Gastroesophageal sphincter (tissue), 4 donors: ENCODE measurements at regions not wholly inside any gene's neighbourhood (a gene's known extent, or its start where the extent isn't known, plus 50 kb on each side); places are given as distances from the start of the nearest gene placed in this dataset.

Experiments
- ATAC-seq: fragments of 150-250 bp; one replicate; pipeline ENCODE4 v1.9.1; 2016; ENCODE audit warnings: mild to moderate bottlenecking, moderate library complexity
- H3K27ac ChIP-seq, 4 donors: fragments of 200-600 bp; sonication (generic) in 3 of 4; 1 replicate in 3 of 4; 2 replicates in 1 of 4; pipeline ENCODE4 v1.5.1; 2016 to 2019
- H3K27me3 ChIP-seq: fragments of 200-600 bp; sonication (generic); one replicate; pipeline ENCODE4 v1.5.1; 2019
- H3K36me3 ChIP-seq, 2 donors: fragments of 200-600 bp; sonication (generic); one replicate each; pipeline ENCODE4 v1.5.1; 2019; ENCODE audit warnings: control low read depth in 1 of 2
- H3K4me1 ChIP-seq, 3 donors: fragments of 200-600 bp; sonication (generic); 1 replicate in 2 of 3; 2 replicates in 1 of 3; pipeline ENCODE4 v1.5.1; 2016 to 2019; ENCODE audit warnings: control low read depth in 2 of 3
- H3K4me3 ChIP-seq, 2 donors: fragments of 200-600 bp; sonication (generic); one replicate each; pipeline ENCODE4 v1.5.1; 2019; ENCODE audit warnings: mild to moderate bottlenecking in 1 of 2, moderate library complexity in 1 of 2
- H3K9me3 ChIP-seq, 3 donors: fragments of 200-600 bp; sonication (generic); one replicate each; pipeline ENCODE4 v1.5.1; 2017 to 2019; ENCODE audit warnings: control low read depth in 2 of 3
- EP300 ChIP-seq: sonication (generic); formaldehyde crosslinking; IDR thresholded peaks from one replicate; pipeline ENCODE4 v1.6.1; 2017; ENCODE audit warnings: antibody characterized with exemption, mild to moderate bottlenecking
- POLR2A ChIP-seq, 2 donors: fragments of 450-650 bp; IDR thresholded peaks; one replicate each; pipeline ENCODE4 v1.6.1; 2017; ENCODE audit warnings: antibody characterized with exemption in 2 of 2, mild to moderate bottlenecking in 2 of 2, moderate library complexity in 1 of 2
- POLR2AphosphoS5 ChIP-seq: sonication (generic); formaldehyde crosslinking; IDR thresholded peaks from one replicate; pipeline ENCODE4 v1.6.1; 2017; ENCODE audit warnings: antibody characterized with exemption
- WGBS, 2 donors: methylation state at CpG; one replicate each; pipeline ENCODE4 v1.1.5; 2018; ENCODE audit warnings: low coverage in 1 of 2; 5-methylcytosine and 5-hydroxymethylcytosine counted together
- TF ChIP-seq, protein P1 (sequence below), 4 experiments: fragments of 200-600 bp in 2 of 4; fragments of 450-650 bp in 2 of 4; sonication (generic) in 1 of 4; IDR thresholded peaks; one replicate each; pipeline ENCODE4 v1.5.1; 2017 to 2019; ENCODE audit warnings: antibody characterized with exemption in 4 of 4, mild to moderate bottlenecking in 2 of 4, moderate library complexity in 2 of 4

DNA sequence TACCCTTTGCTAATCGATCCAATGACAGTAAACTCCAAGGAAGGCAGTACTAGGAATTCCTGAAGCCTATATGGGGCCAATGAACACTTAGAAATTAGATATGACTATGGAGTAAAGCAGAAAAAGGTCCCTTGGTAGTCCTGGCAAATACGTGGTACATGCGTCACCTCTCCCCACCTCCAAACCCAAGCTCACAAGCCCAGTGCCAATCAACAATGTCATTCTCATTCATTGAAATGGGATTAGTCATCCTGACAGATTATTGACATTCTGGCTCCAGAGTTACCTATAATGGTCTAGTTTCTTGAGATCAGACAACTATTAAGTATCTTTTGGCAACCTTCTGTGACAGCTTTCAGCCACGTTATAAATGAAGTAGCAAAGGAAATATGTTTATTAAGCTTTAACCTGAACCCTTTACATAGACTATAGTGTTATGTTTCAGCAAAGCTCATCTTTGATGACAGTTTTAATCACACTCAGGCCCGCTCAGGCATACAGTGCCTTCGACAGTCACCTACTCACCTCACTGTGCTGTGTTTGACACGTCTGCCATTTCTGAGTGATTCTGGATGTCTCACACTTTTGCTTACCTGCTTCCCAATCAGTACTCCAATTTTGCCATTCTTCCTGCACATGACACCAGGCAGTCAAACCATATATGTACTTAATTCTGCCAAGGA lies 69.6 kb upstream of the ADO start:
- no peak overlapping the region for H3K4me3 ChIP-seq
- H3K4me1 ChIP-seq = no peaks in the 10 kb centered on the region
- no peaks in the 10 kb centered on the region for H3K27me3 ChIP-seq
- no peak for ATAC-seq
- 80 to 89% methylated on average over 7 of the region's 7 CpGs for WGBS, 2 donors
- no peaks in the 10 kb centered on the region for H3K9me3 ChIP-seq
- no peak overlapping the region for H3K27ac ChIP-seq
- TF ChIP-seq POLR2A (IDR thresholded peaks at IDR 0.05) = no peak
- no peaks in the 10 kb centered on the region for H3K36me3 ChIP-seq

DNA sequence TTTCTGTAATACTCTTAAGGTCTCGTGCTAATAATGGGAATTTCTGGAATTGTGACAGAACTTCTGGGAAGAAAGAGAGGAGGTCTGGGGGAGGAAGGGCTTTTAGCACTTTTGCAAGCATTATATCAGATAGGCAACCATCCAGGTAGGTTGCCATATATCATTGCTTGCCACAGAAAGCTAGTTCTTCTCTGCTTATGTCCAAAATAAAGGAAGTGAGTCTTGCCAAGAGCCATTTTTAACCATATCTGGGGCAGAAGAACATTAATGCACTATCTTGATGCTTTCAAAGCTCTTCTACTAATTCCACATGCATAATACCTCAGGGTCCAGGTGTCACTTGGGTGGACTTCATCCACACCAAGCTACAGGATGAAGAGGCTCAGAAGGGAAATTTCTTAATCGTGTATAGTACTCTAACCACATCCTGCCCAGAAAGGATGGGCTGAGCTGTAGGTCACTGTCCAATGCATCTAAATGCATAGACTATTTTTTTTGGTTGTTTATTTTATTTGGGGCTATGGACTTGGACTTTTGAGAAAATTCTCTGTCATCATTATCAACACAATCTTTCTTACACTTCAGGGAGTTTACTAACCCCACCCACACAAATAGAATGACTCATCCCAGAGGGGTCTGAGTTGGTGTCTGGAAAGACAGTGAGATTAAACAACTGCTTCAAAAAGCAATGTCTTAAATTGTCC lies 68.9 kb upstream of the ADO start:
- no peak overlapping the region for H3K4me3 ChIP-seq
- H3K27ac ChIP-seq = no peak overlapping the region
- ATAC-seq = no peak
- no peak for TF ChIP-seq POLR2A (IDR thresholded peaks at IDR 0.05)
- TF ChIP-seq EP300 = no peak
- TF ChIP-seq POLR2AphosphoS5 = no peak
- TF ChIP-seq, protein P1, sequence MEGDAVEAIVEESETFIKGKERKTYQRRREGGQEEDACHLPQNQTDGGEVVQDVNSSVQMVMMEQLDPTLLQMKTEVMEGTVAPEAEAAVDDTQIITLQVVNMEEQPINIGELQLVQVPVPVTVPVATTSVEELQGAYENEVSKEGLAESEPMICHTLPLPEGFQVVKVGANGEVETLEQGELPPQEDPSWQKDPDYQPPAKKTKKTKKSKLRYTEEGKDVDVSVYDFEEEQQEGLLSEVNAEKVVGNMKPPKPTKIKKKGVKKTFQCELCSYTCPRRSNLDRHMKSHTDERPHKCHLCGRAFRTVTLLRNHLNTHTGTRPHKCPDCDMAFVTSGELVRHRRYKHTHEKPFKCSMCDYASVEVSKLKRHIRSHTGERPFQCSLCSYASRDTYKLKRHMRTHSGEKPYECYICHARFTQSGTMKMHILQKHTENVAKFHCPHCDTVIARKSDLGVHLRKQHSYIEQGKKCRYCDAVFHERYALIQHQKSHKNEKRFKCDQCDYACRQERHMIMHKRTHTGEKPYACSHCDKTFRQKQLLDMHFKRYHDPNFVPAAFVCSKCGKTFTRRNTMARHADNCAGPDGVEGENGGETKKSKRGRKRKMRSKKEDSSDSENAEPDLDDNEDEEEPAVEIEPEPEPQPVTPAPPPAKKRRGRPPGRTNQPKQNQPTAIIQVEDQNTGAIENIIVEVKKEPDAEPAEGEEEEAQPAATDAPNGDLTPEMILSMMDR (IDR thresholded peaks at IDR 0.05) = no peak
- 39 to 53% methylated on average over 2 of the region's 2 CpGs for WGBS, 2 donors
- H3K36me3 ChIP-seq = no peaks in the 10 kb centered on the region
- no peaks in the 10 kb centered on the region for H3K27me3 ChIP-seq
- no peaks in the 10 kb centered on the region for H3K9me3 ChIP-seq
- H3K4me1 ChIP-seq = no peaks in the 10 kb centered on the region

DNA sequence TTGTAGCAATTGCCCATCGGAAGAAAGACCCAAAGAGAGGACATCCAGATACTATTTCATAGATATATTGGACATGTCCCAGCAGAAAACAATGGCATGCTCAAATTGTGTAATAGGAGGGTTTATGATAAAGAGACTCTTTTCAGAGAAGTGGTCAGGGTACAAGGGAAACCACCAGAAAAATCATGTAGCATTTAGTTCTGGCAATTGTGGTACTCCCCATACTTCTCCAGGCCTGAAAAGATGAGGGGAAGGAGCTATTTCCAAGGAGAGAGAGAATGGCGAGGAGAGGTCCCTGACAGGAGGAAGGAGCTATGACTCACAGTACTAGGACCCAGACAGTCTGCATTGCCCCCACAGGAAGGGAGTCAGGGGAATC lies 68.4 kb upstream of the ADO start:
- WGBS, 2 donors = 50 to 67% methylated on average over 1 to 2 of the region's 2 CpGs
- Histone ChIP-seq H3K9me3 (no peaks in the 10 kb centered on the region), H3K27ac (no peak overlapping the region), H3K27me3 (no peaks in the 10 kb centered on the region), H3K4me3 (no peak overlapping the region), H3K36me3 (no peaks in the 10 kb centered on the region), H3K4me1 (no peaks in the 10 kb centered on the region)
- no peak for TF ChIP-seq POLR2AphosphoS5
- TF ChIP-seq EP300 = no peak
- no peak for TF ChIP-seq POLR2A (IDR thresholded peaks at IDR 0.05)
- TF ChIP-seq, protein P1 (IDR thresholded peaks at IDR 0.05) = no peak
- ATAC-seq = no peak

DNA sequence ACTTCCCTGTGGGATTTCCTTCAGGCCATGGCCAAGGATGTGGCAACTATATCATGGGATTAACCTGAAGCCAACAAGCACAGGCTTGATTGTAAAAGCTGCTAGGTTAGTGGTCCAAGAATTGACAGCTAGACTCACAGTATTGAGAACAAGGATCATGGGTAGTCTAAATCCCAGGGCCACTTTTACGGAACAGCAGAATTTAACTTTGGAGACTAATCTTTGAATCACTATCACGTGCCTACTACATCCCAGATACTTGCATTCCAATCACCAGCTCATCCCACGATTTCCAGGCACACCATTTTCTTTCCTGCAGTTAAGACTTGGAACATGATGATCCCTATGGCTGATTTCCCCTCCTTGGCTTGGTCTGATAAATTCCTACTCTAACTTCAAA lies 65.6 kb upstream of the ADO start:
- Histone ChIP-seq H3K4me1 (peaks cover 0 to 9% (median 0%) of the 10 kb centered on the region in 3 donors), H3K9me3 (no peaks in the 10 kb centered on the region), H3K4me3 (no peak overlapping the region), H3K27ac (no peak overlapping the region), H3K27me3 (no peaks in the 10 kb centered on the region), H3K36me3 (no peaks in the 10 kb centered on the region)
- ATAC-seq = no peak
- WGBS, 2 donors = 53 to 81% methylated on average over 3 of the region's 3 CpGs
- TF ChIP-seq EP300 = no peak
- TF ChIP-seq POLR2AphosphoS5 = no peak
- no peak for TF ChIP-seq POLR2A (IDR thresholded peaks at IDR 0.05)
- TF ChIP-seq, protein P1 (IDR thresholded peaks at IDR 0.05) = no peak

DNA sequence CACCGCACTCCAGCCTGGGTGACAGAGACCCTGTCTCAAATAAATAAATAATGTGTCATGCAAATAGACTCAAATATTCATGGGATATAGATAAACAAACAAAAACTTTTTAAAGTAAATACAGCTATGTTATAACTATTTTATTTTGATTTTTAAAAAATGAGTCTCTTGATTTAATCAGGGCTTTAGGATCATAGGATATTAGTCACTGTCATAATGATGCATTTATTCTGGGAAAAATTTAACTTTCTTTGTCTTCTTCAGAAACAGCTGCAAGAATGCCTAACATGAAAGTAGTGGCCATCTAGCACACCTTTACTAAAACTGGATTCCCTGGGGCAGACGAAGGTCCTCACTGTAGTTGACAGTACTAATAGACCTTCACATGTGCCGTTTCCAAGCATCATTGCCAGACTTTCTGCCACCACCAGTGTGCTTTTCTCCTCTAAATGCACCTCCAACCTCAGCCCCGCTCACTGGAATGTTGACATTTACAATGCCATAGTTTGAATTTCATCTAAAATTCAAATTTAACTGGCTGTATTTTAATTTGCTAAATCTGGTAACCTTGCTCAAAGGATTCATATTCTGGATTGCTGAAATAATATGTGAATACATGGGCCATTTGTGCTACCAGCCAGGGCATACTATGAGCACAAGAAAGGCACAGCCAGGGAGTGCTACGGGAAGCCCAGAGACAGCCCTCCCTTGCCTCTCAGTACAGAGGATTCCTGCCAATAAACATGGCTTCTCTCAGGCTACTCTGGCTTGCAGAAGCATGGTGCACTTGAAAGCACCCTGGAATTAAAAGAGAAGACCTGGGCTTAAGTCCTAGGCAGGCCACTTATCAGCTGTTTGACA lies 63.4 kb upstream of the ADO start:
- TF ChIP-seq EP300 = no peak
- TF ChIP-seq, protein P1 (IDR thresholded peaks at IDR 0.05) = no peak
- H3K27me3 ChIP-seq = no peaks in the 10 kb centered on the region
- WGBS, 2 donors = 76 to 84% methylated on average over 3 to 5 of the region's 5 CpGs

More for the DNA sequence above, 63.4 kb upstream of the ADO start:
- H3K4me3 ChIP-seq = no peak overlapping the region
- H3K4me1 ChIP-seq = peaks cover 0 to 9% (median 0%) of the 10 kb centered on the region in 3 donors
- no peak overlapping the region for H3K27ac ChIP-seq
- ATAC-seq = no peak
- no peaks in the 10 kb centered on the region for H3K36me3 ChIP-seq
- no peaks in the 10 kb centered on the region for H3K9me3 ChIP-seq
